ENCODE measurements at regions not wholly inside any gene's neighbourhood (a gene's known extent, or its start where the extent isn't known, plus 50 kb on each side); places are given as distances from the start of the nearest gene placed in this dataset.

DNA sequence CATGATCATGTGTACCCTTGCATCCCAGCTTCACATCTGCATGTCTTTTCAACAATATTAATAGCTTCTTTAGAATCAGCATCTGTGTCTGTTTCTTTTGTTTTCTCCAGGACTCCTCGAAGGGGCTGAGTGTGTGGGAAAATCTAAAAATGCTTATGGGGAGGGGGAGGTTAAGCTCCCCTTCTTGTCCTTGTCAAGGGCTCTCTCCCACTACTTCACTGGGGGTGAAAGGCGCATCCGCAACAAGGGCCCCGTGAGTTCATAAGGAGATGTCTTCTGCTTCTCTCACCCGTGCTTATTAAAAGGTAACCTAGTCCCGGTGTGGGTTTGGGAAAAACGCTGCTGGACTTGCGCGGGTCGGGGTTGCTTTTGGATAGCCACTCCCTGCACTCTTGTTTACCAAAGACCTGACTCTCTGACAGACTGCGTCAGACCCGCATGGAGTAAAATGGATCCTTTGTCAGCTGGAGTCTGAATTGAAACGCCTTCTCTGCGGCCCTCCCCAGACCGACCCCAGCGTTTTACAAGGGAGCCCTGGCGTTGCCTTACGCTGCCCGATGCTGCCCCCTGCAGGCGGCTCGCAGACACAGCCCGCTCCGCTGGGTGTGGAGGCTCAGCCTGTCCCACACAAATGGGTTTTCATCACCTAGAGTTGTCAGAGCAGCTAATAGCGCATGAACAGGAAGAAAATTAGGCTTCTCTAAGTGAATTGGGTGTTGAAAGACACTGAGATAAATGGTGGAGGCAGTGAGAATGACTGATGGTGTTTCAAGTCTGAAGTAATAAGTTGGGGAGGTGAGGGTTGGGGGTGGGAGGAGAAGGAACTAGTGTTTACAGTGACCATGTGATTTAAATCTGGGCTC, 53.8 kb downstream of the IER5 start:
- peak; percentile 75 for DNase-seq

- no peak for DNase-seq
These were observed 54.8 kb downstream of the IER5 start for GRCh38 chr1:181143102-181143859.

- DNase-seq, result no peak
These were observed 55.7 kb downstream of the IER5 start for GRCh38 chr1:181144238-181144637.

DNA sequence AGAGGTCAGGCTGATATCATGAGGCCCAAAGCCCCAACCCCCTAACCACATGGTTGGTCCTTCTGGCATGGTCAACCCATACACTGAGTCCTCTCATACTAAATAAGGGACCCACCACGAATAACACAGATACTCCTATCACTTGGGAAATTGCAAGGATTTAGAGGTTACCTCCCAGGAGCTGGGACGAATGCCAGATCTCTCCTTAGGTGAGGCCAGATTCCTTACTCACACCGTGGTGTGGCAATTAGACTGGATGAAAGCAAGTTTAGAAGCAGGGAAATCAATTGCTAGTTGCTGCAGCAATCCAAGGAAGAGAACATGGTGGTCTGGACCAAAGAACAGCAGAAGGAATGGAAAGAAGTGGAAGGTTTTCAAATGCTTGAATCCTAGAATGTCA, 60.1 kb downstream of the IER5 start:
- no peak for DNase-seq

- no peak for DNase-seq
These were observed 61.0 kb downstream of the IER5 start for GRCh38 chr1:181149326-181150125.

DNA sequence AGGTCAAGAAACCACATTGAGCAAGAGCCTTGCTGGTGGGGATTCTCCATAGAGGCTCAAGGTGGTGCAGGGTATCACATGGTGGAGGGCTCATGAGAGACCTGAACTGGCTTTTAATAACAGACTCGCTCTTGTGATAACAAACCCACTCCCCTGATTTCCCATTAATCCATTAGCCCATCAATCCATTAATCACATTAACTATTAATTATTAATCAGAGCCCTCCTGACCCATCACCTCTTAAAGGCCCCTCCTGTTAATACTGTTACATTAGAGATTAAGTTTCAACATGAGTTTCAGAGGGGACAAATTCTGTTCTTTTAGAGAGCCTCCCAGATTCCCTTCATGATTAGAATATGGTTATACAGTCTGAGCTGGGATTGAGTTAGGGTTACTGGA, 61.8 kb downstream of the IER5 start:
- DNase-seq, result no peak

GRCh38 chr1:181150842-181151241, 62.3 kb downstream of the IER5 start:
- DNase-seq, result no peak

- no peak for DNase-seq
These were observed 63.2 kb downstream of the IER5 start for GRCh38 chr1:181151378-181152326.

GRCh38 chr1:181152892-181153633, 64.6 kb downstream of the IER5 start:
- DNase-seq, result no peak

GRCh38 chr1:181153634-181153961, 65.1 kb downstream of the IER5 start:
- no peak for DNase-seq

DNA sequence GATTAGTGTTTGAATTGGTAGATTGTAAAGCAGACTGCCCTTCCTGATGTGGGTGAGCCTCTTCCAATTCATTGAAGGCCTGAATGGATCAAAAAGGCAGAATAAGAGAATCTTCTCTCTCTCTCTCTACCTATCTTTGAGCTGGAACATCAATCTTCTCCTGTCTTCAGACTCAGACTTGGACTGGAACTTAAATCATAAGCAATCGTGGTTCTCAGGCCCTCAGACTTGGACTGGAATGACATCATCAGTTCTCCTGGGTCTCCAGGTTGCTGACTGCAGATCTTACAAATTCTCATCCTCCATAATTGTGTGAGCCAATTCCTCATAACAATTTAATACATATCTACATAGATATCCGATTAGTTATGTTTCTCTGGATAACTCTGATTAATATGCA, 66.8 kb downstream of the IER5 start:
- no peak for DNase-seq

DNA sequence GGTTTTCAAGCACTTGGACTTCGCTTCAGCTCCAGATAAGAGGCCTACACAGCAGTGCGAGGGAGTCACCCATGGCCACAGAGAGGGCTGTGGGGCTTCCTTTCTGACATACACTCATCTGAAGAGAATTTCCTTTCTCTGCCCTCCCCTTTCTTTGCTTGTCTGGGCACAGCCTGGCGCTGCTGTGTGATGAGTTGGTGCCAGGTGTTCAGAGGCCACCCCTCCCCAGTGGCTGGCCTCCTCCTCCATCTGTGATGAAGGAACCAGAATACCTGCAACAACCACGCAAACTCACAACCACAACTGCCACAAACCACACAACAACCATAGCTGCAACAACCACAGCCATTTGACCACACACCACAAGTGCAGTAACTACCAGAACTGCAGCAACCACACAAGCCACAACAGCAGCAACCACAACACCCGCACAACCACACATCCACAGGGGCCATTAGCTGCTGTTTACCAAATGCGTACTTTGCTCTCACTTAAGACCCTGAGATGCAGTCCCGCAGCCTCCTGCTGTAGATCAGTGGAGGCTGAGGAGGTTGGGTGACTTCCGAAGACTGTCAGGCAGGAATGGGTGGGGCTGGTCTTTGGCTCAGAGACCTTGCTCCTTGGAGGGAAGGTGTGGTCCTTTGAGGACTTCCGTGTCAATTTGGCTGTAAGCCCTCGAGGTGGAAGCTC, 71.1 kb downstream of the IER5 start:
- DNase-seq, result no peak

DNA sequence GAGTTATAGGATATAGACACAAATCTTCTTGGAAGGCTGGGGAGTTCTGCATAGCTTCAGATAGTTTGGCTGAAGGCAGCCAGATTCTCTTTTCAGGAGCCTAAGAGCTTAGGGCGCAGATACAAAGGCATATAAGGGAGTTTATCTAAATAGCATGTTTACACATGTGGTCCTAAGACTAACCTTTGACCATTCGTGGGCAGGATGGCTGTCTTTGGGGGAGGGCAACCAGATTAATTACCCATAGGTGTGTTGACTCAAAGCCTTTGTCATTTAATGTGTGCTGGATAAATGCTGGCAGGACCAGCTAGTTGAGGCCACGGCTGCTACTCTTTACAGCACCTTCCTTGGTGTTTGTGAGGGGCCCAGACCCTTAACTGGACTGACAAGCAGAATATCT, 71.8 kb downstream of the IER5 start:
- DNase-seq, result no peak

GRCh38 chr1:181160998-181161870, 72.7 kb downstream of the IER5 start:
- DNase-seq, result no peak

- no peak for DNase-seq
These were observed 75.2 kb downstream of the IER5 start for GRCh38 chr1:181163662-181164061.

- DNase-seq, result no peak
These were observed 78.1 kb downstream of the IER5 start for GRCh38 chr1:181166377-181167196.

GRCh38 chr1:181169281-181169865, 80.9 kb downstream of the IER5 start:
- DNase-seq, result no peak

GRCh38 chr1:181170194-181170593, 81.7 kb downstream of the IER5 start:
- no peak for DNase-seq

- no peak for DNase-seq
These were observed 83.6 kb downstream of the IER5 start for GRCh38 chr1:181172082-181172481.

Measured in activated gamma-delta T cell (primary cell).